DND-41 (cell line): ENCODE measurements at regions not wholly inside any gene's neighbourhood (a gene's known extent, or its start where the extent isn't known, plus 50 kb on each side); places are given as distances from the start of the nearest gene placed in this dataset.

Source experiments
- EZH2 ChIP-seq: IDR thresholded peaks from 3 replicates; pipeline ENCODE4 v1.6.1; 2012; ENCODE audit warnings: borderline replicate concordance, low read depth, mild to moderate bottlenecking, moderate library complexity, low read length, inconsistent platforms; ENCODE audit not compliant: severe bottlenecking
- TF ChIP-seq, protein P1 (sequence below): IDR thresholded peaks from 2 replicates; pipeline ENCODE4 v1.5.1; 2012; ENCODE audit warnings: borderline replicate concordance, low read length, moderate library complexity, mild to moderate bottlenecking; ENCODE audit not compliant: poor library complexity, severe bottlenecking; ENCODE audit errors: extremely low read depth

DNA sequence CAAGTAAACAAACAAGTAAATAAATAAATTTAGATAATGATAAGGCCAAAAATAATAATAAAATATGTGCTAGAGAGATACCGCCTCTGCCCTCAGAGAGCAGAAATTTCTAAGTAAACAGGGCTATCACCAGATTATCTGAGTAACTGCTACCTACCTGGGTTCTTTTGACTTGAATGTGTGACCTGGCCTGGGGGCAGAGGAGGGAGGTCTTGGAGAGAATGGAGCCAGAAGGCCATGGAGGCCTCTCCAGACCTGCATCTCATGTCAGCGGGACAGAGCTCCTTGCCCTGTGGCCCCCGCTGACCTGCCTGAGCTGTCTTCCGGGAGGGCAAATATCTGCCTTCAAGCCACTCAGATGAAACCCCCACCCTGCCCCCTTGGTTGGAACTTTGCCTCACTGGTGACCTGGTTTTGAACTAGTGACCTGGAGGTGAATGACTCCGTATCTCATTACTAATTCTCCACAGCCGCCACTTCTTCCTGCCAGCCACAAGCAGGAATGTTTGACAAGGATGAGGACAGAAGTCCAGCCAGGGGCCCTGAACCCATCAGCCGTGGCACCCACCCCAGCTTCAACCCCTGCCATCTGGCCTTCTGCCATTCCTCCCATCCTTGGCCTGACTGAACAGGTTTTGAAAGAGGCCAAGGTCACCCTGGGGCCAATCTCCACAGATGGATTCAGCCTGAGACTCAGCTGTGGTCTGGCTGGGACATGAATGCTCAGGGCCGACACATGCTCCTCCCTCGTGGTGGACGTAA lies 86.8 kb upstream of the PARP11 start:
- TF ChIP-seq, protein P1, sequence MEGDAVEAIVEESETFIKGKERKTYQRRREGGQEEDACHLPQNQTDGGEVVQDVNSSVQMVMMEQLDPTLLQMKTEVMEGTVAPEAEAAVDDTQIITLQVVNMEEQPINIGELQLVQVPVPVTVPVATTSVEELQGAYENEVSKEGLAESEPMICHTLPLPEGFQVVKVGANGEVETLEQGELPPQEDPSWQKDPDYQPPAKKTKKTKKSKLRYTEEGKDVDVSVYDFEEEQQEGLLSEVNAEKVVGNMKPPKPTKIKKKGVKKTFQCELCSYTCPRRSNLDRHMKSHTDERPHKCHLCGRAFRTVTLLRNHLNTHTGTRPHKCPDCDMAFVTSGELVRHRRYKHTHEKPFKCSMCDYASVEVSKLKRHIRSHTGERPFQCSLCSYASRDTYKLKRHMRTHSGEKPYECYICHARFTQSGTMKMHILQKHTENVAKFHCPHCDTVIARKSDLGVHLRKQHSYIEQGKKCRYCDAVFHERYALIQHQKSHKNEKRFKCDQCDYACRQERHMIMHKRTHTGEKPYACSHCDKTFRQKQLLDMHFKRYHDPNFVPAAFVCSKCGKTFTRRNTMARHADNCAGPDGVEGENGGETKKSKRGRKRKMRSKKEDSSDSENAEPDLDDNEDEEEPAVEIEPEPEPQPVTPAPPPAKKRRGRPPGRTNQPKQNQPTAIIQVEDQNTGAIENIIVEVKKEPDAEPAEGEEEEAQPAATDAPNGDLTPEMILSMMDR: no peak
- no peak for TF ChIP-seq EZH2
